NCI-H524 (cell line): ENCODE measurements at regions not wholly inside any gene's neighbourhood (a gene's known extent, or its start where the extent isn't known, plus 50 kb on each side); places are given as distances from the start of the nearest gene placed in this dataset.
"Not testable (repeated sequence)": the region's sequence is repeated elsewhere in the genome, so short reads cannot be mapped to it uniquely, and the experiment has no call there.

Experiments
- DNase-seq, 2 experiments: peaks; one replicate each; lab custom pipeline; 2025; lab: John Stamatoyannopoulos, UW

GRCh38 chr6:85838351-85839119 lies 195.8 kb upstream of the SYNCRIP start:
- not testable (repeated sequence) for DNase-seq

- no peak for DNase-seq
Observed at GRCh38 chr6:85828973-85829372, 186.3 kb upstream of the SYNCRIP start.

DNA sequence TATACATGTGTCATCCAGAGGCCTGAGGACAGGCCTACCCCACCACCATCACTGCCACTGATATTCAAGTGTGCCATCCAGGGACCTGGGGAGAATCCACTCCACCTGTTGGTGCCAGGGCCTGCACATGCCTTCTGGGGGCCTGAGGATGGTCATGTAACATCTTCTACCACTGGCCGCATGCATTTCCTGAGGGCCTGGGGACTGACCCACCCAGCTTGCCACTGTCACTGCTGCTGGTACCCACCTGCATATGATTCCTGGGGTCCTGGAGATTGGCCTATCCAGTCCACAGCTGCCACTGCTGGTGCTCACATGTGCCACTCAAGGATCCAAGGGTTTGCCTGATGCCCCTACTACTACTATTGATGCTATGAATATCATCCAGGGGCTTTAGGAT lies 184.3 kb upstream of the SYNCRIP start:
- no peak for DNase-seq

DNA sequence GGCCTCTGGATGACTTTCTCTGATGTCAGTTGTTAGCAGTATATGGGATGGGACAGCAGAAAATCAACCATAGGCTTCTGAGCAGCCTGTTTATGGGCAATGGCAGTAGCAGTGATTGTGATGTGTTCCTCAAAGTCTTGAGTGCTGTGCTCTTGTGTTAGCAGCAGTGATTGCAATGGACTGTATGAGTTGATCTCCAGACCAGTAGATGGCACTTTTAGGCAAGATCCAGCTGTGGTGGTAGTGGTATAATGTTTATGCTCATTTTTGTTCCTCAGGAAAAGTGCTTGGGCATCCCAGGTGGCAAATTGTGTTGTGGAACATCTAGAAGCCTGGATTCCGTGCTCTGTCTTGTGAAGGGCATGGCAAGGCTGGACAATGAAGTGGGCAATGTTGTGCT lies 181.6 kb upstream of the SYNCRIP start:
- no peak for DNase-seq

- DNase-seq, result no peak
Observed at GRCh38 chr6:85810558-85810957, 167.9 kb upstream of the SYNCRIP start.

- DNase-seq, result no peak
Observed at GRCh38 chr6:85803721-85804120, 161.0 kb upstream of the SYNCRIP start.

DNA sequence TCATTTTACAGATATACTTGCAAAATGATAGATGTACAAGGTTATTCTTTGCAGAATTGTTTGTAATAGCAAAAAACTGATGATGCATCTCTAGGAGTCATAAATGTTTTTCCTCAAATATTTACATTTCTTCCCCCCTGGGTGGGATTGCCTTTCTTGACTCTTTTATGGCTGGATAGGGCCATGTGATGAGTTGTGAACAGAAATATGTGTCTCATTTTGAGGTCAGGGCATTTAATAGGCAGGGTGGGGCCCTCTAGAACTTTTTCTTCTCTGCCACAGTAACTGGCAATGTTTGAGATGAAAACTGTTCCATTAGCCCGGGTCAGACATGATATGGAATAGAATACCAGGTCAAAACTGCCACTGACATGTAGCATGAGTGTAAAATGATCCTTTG lies 159.5 kb upstream of the SYNCRIP start:
- DNase-seq, result no peak

- DNase-seq, result no peak
Observed at GRCh38 chr6:85798931-85799652, 156.4 kb upstream of the SYNCRIP start.

GRCh38 chr6:85797993-85798392 lies 155.3 kb upstream of the SYNCRIP start:
- DNase-seq, result peak in 1 of 2 experiments; percentile 36

GRCh38 chr6:85795945-85796344 lies 153.3 kb upstream of the SYNCRIP start:
- peak; percentile 63 to 94 for DNase-seq

- DNase-seq, result no peak
Observed at GRCh38 chr6:85792254-85792653, 149.6 kb upstream of the SYNCRIP start.

- peak; percentile 13 to 62 for DNase-seq
Observed at GRCh38 chr6:85775883-85776282, 133.2 kb upstream of the SYNCRIP start.

GRCh38 chr6:85772641-85773040 lies 130.0 kb upstream of the SYNCRIP start:
- DNase-seq, result peak; percentile 26 to 46

GRCh38 chr6:85771925-85772430 lies 129.3 kb upstream of the SYNCRIP start:
- DNase-seq, result no peak

GRCh38 chr6:85771455-85771854 lies 128.8 kb upstream of the SYNCRIP start:
- no peak for DNase-seq

DNA sequence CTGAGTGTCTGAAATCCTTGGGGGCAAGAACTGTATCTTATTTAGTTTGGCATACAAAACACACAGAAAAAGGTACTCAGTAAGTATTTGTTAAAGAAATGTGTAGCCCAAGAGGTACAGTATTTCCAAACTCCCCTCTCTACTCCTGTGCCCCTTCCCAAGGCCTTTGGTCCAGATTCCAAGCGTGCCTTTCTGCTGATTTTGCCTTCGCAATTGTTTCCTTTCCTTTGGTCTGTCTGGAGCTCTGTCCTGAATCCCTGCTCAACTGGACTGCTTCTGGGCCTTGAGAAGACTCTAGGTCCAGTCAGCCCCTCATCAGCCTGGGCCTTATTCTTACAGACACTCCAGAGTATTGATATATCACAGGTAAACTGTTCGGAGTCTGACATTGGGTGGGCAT lies 122.2 kb upstream of the SYNCRIP start:
- DNase-seq, result no peak

GRCh38 chr6:85756982-85757381 lies 114.3 kb upstream of the SYNCRIP start:
- DNase-seq, result peak in 1 of 2 experiments; percentile 10

- no peak for DNase-seq
Observed at GRCh38 chr6:85754894-85755293, 112.2 kb upstream of the SYNCRIP start.

- no peak for DNase-seq
Observed at GRCh38 chr6:85752602-85753001, 109.9 kb upstream of the SYNCRIP start.

GRCh38 chr6:85751374-85752055 lies 108.8 kb upstream of the SYNCRIP start:
- no peak for DNase-seq

- not testable (repeated sequence) for DNase-seq
Observed at GRCh38 chr6:85750146-85750545, 107.5 kb upstream of the SYNCRIP start.

DNA sequence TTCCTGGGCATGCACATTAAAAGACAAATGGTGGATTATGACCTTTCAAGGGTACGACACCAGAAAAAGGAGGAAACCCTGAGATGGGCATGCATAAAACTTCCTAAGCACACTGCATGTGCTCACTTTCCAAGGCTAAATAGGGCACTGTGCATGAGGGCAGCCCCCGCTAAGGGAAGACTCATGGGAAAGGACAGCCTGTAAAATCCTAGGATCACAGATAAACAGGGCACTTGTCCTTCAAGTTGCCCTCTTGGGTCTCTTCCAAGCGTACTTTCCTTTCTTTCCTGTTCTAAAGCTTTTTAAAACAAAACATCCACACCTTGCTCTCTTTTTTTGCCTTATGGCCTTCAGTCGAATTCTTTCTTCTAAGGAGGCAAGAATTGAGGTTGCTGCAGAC lies 106.5 kb upstream of the SYNCRIP start:
- no peak for DNase-seq

DNA sequence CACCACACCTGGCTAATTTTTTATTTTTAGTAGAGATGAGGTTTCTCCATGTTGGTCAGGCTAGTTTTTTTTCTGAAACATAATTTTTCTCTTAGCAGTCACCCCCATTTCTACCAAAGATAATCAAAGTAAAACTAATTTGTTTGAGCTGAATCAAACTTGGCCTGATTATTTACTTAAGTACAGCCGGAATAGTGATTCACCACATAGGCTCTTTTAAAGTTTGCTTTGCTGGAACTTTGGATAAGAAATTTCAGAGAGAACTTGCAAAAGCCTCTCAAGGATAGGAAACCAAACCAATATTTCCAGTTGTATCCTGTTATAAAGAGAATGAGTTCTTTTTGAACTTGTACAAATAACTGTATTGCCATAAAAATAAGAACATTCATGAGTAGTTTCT lies 105.0 kb upstream of the SYNCRIP start:
- no peak for DNase-seq
